Neural cell (in vitro differentiated cells): ENCODE measurements at regions not wholly inside any gene's neighbourhood (a gene's known extent, or its start where the extent isn't known, plus 50 kb on each side); places are given as distances from the start of the nearest gene placed in this dataset.

Experiments
- EP300 ChIP-seq: fragments of 450-650 bp; conservative IDR thresholded peaks from 2 replicates; pipeline ENCODE4 v1.6.1; 2014; ENCODE audit warnings: antibody characterized with exemption, mild to moderate bottlenecking, moderate library complexity; ENCODE audit not compliant: poor library complexity, severe bottlenecking
- POLR2AphosphoS5 ChIP-seq: IDR thresholded peaks from 2 replicates; pipeline ENCODE4 v1.6.1; 2012
- RAD21 ChIP-seq: fragments of 450-650 bp; conservative IDR thresholded peaks from 2 replicates; pipeline ENCODE4 v1.6.1; 2014; ENCODE audit warnings: antibody characterized with exemption, mild to moderate bottlenecking, moderate library complexity
- TF ChIP-seq, protein P1 (sequence below): fragments of 450-650 bp; IDR thresholded peaks from 2 replicates; pipeline ENCODE4 v1.5.1; 2014; ENCODE audit warnings: antibody characterized with exemption, mild to moderate bottlenecking, moderate library complexity; ENCODE audit not compliant: poor library complexity, severe bottlenecking

DNA sequence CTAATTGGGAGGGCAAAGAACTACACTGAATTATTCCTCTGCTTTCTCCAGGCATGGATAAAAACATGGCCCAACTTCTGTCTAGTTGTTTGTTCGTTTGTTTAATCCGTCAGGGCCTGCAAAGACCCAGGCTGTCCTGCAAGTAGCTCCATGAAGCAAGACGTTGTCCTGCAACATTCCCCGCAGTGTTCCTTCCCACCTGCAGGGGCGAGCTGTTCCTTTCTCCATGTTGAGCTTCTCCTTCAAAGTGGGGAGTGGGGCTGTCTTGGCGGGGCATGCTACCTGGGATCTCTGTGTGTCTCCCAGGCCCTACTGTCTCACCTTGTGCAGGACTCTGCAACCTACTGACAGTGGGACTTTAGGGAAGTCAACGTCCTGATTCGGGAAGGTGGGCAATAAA lies 264.0 kb upstream of the SMIM21 start:
- TF ChIP-seq, protein P1, sequence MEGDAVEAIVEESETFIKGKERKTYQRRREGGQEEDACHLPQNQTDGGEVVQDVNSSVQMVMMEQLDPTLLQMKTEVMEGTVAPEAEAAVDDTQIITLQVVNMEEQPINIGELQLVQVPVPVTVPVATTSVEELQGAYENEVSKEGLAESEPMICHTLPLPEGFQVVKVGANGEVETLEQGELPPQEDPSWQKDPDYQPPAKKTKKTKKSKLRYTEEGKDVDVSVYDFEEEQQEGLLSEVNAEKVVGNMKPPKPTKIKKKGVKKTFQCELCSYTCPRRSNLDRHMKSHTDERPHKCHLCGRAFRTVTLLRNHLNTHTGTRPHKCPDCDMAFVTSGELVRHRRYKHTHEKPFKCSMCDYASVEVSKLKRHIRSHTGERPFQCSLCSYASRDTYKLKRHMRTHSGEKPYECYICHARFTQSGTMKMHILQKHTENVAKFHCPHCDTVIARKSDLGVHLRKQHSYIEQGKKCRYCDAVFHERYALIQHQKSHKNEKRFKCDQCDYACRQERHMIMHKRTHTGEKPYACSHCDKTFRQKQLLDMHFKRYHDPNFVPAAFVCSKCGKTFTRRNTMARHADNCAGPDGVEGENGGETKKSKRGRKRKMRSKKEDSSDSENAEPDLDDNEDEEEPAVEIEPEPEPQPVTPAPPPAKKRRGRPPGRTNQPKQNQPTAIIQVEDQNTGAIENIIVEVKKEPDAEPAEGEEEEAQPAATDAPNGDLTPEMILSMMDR, result no peak
- TF ChIP-seq POLR2AphosphoS5 (no peak), EP300 (no peak), RAD21 (no peak)
